ENCODE measurements at regions not wholly inside any gene's neighbourhood (a gene's known extent, or its start where the extent isn't known, plus 50 kb on each side); places are given as distances from the start of the nearest gene placed in this dataset.

DNA sequence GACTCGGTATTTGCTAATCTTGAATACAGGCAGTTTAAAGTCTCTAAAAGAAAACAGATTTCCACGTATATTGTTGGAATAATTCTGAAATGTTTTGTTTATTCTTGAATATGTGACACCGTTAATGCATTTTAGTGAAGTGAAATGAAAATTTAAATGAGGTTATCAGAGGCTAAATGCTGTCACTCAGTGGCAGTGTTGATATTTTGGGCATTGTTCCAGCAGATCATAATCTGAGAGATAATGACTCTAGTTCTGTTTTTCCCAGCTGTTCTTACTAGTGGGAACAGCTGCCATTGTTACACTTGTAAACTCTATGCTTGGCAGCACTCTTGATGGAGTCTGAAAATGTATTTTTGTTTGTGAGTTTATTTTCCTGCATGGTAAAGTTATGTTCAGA, 365.6 kb upstream of the SLC10A2 start:
- TF ChIP-seq, protein P1, sequence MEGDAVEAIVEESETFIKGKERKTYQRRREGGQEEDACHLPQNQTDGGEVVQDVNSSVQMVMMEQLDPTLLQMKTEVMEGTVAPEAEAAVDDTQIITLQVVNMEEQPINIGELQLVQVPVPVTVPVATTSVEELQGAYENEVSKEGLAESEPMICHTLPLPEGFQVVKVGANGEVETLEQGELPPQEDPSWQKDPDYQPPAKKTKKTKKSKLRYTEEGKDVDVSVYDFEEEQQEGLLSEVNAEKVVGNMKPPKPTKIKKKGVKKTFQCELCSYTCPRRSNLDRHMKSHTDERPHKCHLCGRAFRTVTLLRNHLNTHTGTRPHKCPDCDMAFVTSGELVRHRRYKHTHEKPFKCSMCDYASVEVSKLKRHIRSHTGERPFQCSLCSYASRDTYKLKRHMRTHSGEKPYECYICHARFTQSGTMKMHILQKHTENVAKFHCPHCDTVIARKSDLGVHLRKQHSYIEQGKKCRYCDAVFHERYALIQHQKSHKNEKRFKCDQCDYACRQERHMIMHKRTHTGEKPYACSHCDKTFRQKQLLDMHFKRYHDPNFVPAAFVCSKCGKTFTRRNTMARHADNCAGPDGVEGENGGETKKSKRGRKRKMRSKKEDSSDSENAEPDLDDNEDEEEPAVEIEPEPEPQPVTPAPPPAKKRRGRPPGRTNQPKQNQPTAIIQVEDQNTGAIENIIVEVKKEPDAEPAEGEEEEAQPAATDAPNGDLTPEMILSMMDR (conservative IDR thresholded peaks at IDR 0.05 in 1 of 2, IDR thresholded peaks at IDR 0.05 in 1 of 2; ENCODE audit: low read depth in 1 of 2, low read length in 2 of 2), result no peak
- TF ChIP-seq EZH2 (IDR thresholded peaks at IDR 0.05; ENCODE audit: low read length, missing control alignments), result no peak
